SJSA1 (cell line): ENCODE measurements at regions not wholly inside any gene's neighbourhood (a gene's known extent, or its start where the extent isn't known, plus 50 kb on each side); places are given as distances from the start of the nearest gene placed in this dataset.

Source experiments
- DNase-seq, 2 experiments: peaks; one replicate each; pipeline ENCODE4 v3.0.0-alpha.2; 2015 to 2020; ENCODE audit warnings: low spot score in 2 of 2, low read depth in 1 of 2
- H3K27ac ChIP-seq: fragments of 250-450 bp; sonication (Bioruptor Pico); 2 replicates; pipeline ENCODE4 v1.5.1; 2020; ENCODE audit warnings: mild to moderate bottlenecking, moderate library complexity
- H3K27me3 ChIP-seq: fragments of 250-450 bp; sonication (Bioruptor Pico); replicated peaks from 2 replicates; pipeline ENCODE4 v1.5.1; 2020; ENCODE audit warnings: mild to moderate bottlenecking, moderate library complexity
- H3K36me3 ChIP-seq: fragments of 250-450 bp; sonication (Bioruptor Pico); 2 replicates; pipeline ENCODE4 v1.5.1; 2020; ENCODE audit warnings: mild to moderate bottlenecking
- H3K4me1 ChIP-seq: fragments of 250-450 bp; sonication (Bioruptor Pico); replicated peaks from 2 replicates; pipeline ENCODE4 v1.6.1; 2021; ENCODE audit warnings: mild to moderate bottlenecking
- H3K4me3 ChIP-seq: fragments of 250-450 bp; sonication (Bioruptor Pico); 2 replicates; pipeline ENCODE4 v1.5.1; 2020; ENCODE audit warnings: mild to moderate bottlenecking
- H3K9me3 ChIP-seq: fragments of 250-450 bp; sonication (Bioruptor Pico); replicated peaks from 2 replicates; pipeline ENCODE4 v1.5.1; 2020; ENCODE audit warnings: mild to moderate bottlenecking

DNA sequence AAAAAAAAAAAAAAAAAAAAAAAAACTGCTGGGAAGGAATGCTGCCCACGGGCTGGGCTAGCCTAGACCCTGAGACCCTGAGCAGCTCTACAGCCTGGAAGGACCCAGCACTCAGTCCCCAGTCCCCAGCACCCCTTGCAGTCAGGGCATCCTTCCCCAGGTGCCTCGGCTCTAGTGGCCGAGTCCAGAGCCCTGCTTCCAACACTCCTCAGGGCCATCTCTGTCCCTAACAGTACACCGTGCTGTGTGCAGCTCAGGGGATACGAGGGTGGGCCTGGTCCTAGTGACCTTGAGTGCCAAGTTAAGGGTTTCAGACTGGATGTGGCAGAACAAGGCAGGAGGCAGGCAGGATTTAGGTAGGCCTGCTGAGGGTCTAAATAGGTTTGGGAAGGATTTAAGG is 50.2 kb upstream of the LRP8 start:
- Histone ChIP-seq H3K4me3 (no peak overlapping the region), H3K9me3 (no peaks in the 10 kb centered on the region; the same call in 1 of the 2 replicates), H3K4me1 (peaks cover 16% of the 10 kb centered on the region), H3K27me3 (no peaks in the 10 kb centered on the region), H3K36me3 (no peaks in the 10 kb centered on the region), H3K27ac (no peak overlapping the region)
- peak in 1 of 2 experiments; percentile 31 for DNase-seq

DNA sequence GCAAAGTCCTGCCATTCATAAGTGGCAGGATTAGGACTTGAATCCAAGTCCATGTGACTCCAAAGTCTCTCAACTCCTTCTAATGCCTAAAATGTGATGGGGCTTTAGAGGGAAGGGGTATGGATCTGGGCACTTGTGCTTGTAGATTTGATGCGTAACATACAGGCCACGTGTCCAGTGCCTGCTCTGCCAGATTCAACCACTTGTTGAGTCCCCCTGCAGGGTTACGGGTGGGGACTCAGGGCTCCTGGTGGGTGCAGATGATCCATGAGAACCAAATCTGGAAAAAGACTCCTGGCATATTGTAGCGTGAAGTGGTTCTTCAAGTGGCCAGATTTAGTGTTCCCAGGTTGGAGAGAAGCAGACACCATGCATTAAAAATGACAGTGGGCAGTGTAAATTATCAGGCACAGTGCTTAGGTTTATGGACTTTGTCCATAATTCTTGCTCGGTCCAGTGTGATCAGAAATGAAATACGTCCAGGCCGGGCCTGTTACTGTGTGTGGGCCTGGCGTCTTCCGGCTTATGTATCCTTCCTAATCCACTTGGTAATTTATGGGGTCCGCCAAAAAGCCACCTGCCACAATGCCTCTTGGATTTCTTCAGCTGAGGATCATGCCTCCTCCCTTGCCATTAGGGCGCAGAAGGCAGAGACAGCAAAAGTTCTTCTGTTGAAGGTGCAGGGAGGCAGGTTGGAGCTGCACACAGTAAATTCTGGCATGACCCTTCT is 51.2 kb upstream of the LRP8 start:
- Histone ChIP-seq H3K9me3 (no peaks in the 10 kb centered on the region; the same call in 1 of the 2 replicates), H3K27me3 (no peaks in the 10 kb centered on the region), H3K36me3 (no peaks in the 10 kb centered on the region), H3K4me1 (peaks cover 16% of the 10 kb centered on the region), H3K4me3 (no peak overlapping the region), H3K27ac (no peak overlapping the region)
- peak in 1 of 2 experiments; percentile 8 for DNase-seq

DNA sequence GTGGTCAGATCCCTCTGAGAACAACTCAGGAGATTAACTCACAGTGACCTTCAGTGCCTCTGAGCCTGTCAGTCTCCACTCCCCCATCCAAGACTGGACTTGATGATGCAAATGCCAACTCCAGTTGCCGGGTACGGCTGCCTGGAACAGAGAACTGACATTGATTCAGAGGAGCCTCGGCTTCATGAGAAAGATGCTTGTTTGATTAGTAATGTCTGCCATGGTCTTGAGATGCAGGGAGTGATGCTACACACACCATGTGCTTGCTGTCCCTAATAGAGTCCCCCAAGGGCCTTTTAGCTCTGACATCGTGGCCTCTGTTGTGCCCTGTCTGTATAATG is 51.8 kb upstream of the LRP8 start:
- Histone ChIP-seq H3K9me3 (no peaks in the 10 kb centered on the region; the same call in 1 of the 2 replicates), H3K4me1 (peaks cover 16% of the 10 kb centered on the region), H3K27ac (no peak overlapping the region), H3K4me3 (no peak overlapping the region), H3K27me3 (no peaks in the 10 kb centered on the region), H3K36me3 (no peaks in the 10 kb centered on the region)
- DNase-seq, result no peak

DNA sequence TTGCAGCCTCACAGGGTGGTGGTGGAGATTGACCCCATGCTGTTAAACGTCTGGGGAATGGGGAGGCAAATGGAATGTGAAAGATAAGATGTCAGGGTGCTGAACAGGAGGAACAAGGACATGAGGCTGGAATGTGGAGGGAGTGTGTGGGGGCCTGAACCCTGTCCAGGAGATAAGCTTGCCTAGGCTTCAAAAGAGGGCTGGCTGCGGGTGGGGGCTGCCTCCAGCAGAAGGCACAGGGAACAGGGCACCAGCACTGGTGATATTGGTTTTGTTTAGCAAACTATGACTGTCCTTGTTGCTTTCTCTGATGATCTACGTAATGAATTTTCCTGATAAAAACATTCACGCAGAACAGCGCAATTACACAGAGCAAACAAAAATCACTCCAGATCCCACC is 52.4 kb upstream of the LRP8 start:
- no peak overlapping the region for H3K4me3 ChIP-seq
- peaks cover 16% of the 10 kb centered on the region for H3K4me1 ChIP-seq
- no peak for DNase-seq
- no peaks in the 10 kb centered on the region for H3K27me3 ChIP-seq
- H3K9me3 ChIP-seq, result no peaks in the 10 kb centered on the region; the same call in 1 of the 2 replicates
- H3K27ac ChIP-seq, result no peak overlapping the region
- no peaks in the 10 kb centered on the region for H3K36me3 ChIP-seq

DNA sequence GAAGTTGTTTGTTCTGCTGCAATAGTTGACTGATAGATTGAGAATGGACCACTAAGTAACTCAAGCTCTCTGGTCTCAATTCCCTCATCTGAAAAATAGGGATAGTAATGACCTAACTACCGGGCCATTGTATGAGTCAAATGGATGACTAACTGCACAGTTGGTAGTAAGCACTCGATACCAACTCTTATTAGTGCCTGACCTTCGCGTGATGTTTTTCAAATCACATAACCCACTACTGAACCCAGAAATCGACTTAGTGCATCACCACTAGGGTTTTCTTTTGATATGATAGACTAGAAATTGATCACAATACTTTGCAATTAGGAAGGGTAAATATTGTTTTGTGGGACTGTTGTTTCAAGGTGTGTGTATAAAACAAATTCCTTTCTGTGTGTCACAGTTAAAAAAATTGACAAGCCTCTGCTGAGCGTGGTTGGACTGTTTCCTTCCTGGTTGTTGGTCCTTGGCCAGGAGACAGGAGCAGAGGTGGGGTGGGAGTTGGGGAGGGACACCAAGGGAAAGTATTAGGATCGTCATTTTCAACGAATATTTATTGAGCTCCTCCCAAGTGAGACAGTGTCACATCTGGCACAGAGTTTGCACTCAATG is 54.0 kb upstream of the LRP8 start:
- no peaks in the 10 kb centered on the region for H3K27me3 ChIP-seq
- H3K4me1 ChIP-seq, result peaks cover 16% of the 10 kb centered on the region
- peak in 1 of 2 experiments; percentile 67 for DNase-seq
- no peak overlapping the region for H3K4me3 ChIP-seq
- peak overlapping the region; percentile 37 for H3K27ac ChIP-seq
- H3K36me3 ChIP-seq, result no peaks in the 10 kb centered on the region
- no peaks in the 10 kb centered on the region; the same call in 1 of the 2 replicates for H3K9me3 ChIP-seq

DNA sequence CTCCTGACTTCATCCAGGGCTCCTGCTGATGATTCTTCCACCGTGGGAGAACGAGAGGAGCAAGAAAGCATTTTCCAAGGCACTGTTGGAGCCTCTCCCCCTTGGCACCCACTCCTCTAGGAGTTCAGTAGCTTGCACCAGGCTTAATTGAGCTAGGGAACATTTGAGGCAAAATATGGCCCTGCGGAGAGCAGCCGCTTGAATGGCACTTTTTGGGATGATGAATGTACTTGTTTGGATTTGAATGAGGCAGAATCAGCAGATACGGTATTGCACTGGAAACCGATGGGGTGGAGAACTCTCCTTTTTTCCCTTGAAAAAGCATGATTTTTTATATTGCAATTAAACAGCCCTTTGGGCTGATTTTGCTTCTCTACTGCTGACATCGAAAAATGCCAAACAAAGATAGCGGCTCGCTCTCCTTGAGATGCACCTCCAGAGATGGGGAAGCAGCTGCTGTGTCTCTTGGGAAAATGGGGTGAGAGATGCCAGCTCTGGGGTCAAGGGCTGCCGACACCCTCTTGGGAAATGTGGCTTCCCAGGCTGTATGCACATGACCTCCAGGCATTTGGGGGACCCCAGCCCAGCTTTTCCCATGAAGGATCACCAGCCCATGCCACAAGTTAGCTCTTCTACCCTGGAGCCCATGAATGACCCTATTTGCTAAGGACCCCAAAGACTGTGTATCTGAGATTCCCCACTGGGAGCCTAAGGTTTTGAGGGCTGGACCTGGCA is 55.4 kb upstream of the LRP8 start:
- Histone ChIP-seq H3K4me1 (peaks cover 16% of the 10 kb centered on the region), H3K9me3 (no peaks in the 10 kb centered on the region; the same call in 1 of the 2 replicates), H3K27me3 (no peaks in the 10 kb centered on the region; the same call in 1 of the 2 replicates), H3K4me3 (no peak overlapping the region), H3K36me3 (no peaks in the 10 kb centered on the region), H3K27ac (no peak overlapping the region)
- no peak for DNase-seq

DNA sequence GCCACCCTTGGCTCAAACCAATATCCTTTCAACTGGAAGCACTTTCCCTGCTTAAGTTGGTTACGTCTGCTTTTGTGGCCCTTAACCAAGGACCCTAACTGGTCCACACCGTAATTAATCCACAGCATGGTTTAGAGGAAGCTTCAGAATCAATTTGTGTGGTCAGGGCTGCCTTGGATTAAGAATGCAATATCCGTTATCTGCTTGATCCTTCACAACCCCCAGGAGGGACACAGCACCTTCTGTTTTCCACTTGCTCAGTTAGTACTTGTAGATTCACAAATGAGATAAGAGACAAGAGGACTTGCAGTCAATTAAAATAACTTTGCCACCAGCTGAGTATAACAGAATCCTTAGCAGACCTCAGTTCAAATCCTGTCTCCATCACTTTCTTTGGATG is 56.9 kb upstream of the LRP8 start:
- Histone ChIP-seq H3K36me3 (no peaks in the 10 kb centered on the region), H3K4me1 (peaks cover 16% of the 10 kb centered on the region), H3K4me3 (no peak overlapping the region), H3K9me3 (no peaks in the 10 kb centered on the region; the same call in 1 of the 2 replicates), H3K27ac (no peak overlapping the region), H3K27me3 (no peaks in the 10 kb centered on the region; the same call in 1 of the 2 replicates)
- DNase-seq, result no peak

DNA sequence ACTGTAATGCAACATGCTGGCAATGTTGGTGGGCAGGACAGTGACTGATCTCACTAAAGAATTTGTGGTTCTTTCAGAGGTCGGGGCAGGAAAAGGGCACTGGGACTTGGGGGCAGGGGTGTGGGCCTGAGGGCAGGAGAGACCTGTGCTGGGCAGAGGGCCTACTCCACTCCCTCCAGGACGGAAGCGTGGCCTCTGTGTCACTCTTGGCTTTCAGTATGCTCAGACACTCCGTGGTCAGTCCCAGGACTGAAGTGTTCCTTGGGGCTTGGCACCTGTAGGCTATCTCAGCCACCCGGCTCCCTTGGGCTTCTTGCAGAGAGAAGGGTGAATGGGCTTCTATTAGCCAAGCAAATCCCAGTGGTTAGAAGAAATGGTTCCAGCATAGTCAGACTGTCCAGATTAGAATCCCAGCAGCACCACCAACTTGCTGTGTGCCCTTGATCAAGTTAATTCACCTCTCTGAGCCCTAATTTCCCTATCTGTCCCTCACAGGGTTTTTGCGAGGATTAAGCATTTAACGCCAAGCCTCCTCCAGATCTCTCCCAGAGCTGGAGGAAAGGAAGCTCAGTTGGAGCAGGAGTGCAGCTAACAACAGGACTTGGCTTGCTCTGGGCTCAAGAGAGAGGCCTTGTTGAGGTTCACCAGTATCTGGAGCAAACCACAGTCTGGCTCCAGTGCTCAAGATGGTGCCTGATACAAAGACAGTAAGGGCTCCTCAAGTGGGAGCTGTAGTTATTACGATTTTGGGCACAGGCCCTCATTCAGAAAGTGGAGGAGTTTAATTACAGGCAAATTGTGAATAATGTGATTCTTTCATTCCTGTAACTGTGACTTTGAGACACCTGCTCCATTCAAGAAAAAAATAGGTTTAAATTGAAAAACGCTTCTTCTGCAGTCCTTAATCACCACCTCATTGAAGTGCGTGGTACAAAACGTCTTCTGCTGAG is 57.7 kb upstream of the LRP8 start:
- Histone ChIP-seq H3K36me3 (no peaks in the 10 kb centered on the region), H3K4me1 (peaks cover 16% of the 10 kb centered on the region)
- DNase-seq, result no peak

DNA sequence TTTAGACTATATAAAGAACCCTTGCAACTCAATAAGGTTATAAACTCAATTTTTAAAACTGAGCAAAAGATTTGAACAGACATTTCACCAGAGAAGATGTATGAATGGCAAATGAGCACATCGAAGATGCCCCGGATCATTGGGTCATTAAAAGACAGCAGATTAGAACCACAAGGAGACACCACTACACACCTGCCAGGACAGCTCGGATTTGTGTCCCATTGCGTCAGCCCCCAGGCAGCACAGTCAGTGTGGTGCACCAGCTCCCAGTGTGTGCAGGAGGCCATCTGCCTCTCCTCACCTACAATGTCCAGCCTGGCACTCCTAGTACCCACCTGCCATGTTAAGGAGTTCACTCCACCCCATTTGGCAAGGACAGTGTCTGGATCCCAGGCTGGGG is 61.1 kb upstream of the LRP8 start:
- Histone ChIP-seq H3K9me3 (no peaks in the 10 kb centered on the region), H3K4me1 (no peaks in the 10 kb centered on the region), H3K4me3 (no peak overlapping the region), H3K27me3 (no peaks in the 10 kb centered on the region; the same call in 1 of the 2 replicates), H3K27ac (no peak overlapping the region), H3K36me3 (no peaks in the 10 kb centered on the region)
- no peak for DNase-seq

More for the DNA sequence above, 57.7 kb upstream of the LRP8 start:
- no peak overlapping the region for H3K27ac ChIP-seq
- no peaks in the 10 kb centered on the region; the same call in 1 of the 2 replicates for H3K9me3 ChIP-seq
- no peak overlapping the region for H3K4me3 ChIP-seq
- H3K27me3 ChIP-seq, result no peaks in the 10 kb centered on the region; the same call in 1 of the 2 replicates

DNA sequence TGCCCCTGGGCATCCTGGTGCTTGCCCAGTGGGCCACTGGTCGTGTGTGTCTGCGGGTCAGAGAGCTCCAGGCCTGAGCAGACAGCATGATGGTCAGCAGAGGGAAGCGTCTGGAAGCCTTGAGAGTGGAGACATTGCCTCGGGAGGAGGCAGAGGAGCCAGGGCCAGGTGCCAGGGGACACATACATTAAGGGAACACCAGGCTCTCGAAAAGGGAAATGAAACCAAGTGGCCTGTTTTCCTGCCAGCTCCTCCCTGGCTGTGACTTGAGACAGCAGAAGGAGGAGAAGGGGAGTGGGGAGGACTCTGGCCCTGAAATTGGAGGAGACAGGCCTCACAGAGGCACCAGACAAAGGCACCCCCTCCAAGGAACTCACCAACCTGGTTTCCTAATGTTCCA is 62.4 kb upstream of the LRP8 start:
- Histone ChIP-seq H3K27me3 (no peaks in the 10 kb centered on the region; the same call in 1 of the 2 replicates), H3K4me1 (no peaks in the 10 kb centered on the region), H3K9me3 (no peaks in the 10 kb centered on the region), H3K4me3 (no peak overlapping the region), H3K27ac (no peak overlapping the region), H3K36me3 (no peaks in the 10 kb centered on the region)
- no peak for DNase-seq

DNA sequence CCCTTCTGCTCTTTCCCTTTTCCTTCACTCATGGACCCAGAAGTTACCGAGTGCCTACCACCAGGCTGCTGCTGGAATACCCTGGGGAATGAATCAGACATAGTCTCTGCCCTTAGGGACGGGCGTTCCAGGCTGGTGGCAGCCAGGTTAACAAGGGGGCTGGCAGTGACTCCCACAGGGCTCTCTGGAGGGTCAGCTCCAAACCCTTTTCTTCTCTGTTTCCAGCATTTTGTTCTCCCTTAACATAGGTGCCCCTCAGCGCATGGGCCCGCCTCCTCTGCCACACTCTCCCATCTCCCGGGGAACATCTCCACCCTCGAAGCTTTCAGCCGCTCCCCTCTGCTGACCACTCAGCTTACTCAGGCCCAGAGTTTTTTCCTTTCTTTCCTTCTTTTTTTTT is 62.9 kb upstream of the LRP8 start:
- H3K4me3 ChIP-seq, result no peak overlapping the region
- no peaks in the 10 kb centered on the region for H3K9me3 ChIP-seq
- DNase-seq, result no peak
- no peaks in the 10 kb centered on the region for H3K36me3 ChIP-seq
- H3K27me3 ChIP-seq, result no peaks in the 10 kb centered on the region; the same call in 1 of the 2 replicates
- no peaks in the 10 kb centered on the region for H3K4me1 ChIP-seq
- no peak overlapping the region for H3K27ac ChIP-seq

DNA sequence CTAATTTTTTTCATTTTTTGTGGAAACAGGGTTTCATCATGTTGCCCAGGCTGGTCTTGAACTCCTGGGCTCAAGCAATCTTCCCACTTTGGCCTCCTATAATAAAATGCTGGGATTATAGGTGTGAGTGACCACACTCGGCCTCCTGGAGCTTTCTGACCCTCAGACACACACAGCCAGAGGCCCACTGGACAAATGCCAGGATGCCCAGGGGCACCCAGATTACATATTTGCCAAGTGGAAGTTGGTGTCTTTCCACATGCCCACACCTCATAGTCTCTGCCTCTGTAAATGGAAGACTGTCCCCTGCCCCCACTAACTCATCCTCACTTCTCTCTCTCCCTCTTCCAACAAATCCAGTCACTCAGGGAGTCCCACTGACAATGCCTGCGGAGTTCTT is 63.4 kb upstream of the LRP8 start:
- no peaks in the 10 kb centered on the region; the same call in 1 of the 2 replicates for H3K27me3 ChIP-seq
- no peaks in the 10 kb centered on the region for H3K4me1 ChIP-seq
- H3K4me3 ChIP-seq, result no peak overlapping the region
- DNase-seq, result no peak
- H3K9me3 ChIP-seq, result no peaks in the 10 kb centered on the region
- H3K27ac ChIP-seq, result no peak overlapping the region
- no peaks in the 10 kb centered on the region for H3K36me3 ChIP-seq

DNA sequence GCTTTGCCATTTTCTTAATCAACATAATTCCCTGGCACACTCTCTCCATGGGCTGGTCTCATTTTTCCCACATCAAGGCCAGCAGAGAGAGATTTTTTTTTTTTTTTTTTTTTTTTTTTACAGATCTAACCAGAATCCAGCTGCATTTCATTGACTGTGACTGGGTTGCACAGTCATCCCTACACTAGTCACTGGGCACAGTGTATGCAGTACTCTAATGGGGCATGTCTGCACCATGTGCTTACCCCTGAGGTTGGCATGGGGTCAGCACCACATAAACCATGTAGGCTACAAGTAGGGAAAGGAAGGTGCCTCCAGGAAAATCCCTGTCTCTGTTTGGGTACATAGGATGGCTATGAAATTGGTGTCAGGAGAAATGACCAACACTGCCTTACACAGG is 64.1 kb upstream of the LRP8 start:
- H3K4me3 ChIP-seq, result no peak overlapping the region
- H3K9me3 ChIP-seq, result no peaks in the 10 kb centered on the region
- H3K27ac ChIP-seq, result no peak overlapping the region
- H3K36me3 ChIP-seq, result no peaks in the 10 kb centered on the region
- no peaks in the 10 kb centered on the region for H3K4me1 ChIP-seq
- no peaks in the 10 kb centered on the region; the same call in 1 of the 2 replicates for H3K27me3 ChIP-seq
- no peak for DNase-seq
